ENCODE measurements at regions not wholly inside any gene's neighbourhood (a gene's known extent, or its start where the extent isn't known, plus 50 kb on each side); places are given as distances from the start of the nearest gene placed in this dataset.

DNA sequence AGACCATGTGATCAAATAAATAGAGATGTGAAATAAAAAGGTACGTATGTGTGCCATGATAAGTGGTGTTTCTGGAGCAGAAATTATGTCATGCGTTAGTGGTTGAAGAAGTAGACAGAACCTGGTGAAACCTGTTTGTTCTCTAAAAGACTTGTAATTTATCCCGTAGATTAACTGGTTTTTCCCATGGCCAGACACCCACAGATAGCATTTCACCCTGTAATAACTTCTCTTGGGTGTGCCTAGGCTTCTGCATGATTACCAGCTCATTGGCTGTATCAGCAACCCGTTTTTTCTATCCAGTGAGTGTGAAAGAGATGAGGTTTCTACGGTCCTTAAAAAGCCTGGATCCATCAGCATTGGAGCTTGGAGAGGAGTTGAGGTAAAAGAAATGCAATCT, 471.3 kb downstream of the NPIPA7 start:
- intact Hi-C loops (cut with DNase I), result no loop called here
- DNase-seq (ENCODE audit: low spot score), result no peak

DNA sequence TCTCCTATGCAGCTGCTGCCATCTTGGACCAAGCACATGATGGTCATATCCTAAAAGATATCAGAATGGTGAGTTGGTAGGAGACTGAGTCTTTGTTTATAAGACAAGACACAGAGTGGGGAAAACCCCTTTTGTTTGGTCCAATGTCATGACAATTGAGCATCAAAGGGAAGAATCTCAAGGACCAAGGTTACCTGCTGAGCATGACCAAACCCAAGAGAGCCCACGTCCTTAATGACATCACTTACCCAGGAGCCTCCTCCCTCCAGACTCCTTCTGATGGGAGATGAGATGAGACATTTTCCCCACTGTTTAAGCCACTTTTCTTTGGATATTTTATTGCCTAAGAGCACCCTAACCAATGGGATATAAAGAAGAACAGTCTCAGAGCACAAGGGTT, 478.1 kb downstream of the NPIPA7 start:
- DNase-seq (ENCODE audit: low spot score), result no peak
- intact Hi-C loops (cut with DNase I), result no loop called here

DNA sequence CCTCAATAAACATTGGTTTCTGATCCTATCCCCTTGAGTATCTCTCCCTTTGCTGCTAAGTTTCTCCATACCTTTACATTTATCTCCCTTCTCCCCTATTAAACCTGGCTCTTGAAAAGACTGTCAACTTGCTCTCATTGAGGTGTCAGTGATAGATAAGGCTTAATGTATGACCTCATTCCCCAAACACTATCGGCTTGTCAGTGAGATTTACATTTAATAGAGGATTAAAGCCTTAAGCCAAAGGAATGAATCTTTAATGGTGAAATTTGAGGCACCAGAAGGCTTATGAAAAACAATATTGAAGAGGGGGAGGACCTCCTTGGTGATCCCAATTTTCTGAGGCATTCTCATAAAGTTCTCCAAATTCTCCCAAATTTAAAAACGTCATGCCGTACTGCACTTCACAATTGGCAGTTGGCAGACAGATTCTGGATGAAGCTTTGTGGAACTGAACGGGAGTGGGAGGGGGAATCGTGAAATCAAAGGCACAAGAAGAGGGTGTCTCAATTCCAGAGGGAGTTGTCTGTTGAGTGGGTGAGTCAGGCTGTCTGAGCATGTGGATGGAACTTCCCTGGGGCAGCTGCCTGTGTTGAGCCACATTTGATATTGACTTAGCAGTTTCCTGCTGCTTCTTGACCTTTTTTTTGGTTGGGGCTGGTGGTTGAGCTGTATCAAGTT, 478.8 kb downstream of the NPIPA7 start:
- intact Hi-C loops (cut with DNase I), result no loop called here
- no peak for DNase-seq (ENCODE audit: low spot score)

DNA sequence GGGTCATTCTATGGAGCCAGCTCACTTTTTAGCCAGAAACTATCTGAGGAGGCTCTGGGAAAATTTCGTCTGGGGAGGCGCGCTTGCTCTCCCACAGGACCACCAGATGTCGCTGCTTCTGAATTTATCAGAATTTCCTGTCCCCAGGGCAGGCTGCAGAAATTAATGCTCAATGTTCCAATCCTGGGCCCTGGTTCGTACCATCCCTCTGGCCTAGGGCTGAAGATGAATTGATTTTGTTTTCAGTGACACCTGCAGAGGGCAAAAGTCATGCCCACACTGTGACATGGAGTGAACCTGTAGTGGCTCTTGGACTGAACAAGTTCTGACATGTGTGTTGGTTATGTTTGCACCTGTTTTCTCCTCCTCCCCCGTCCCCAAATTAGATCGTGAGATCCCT, 482.6 kb downstream of the NPIPA7 start:
- intact Hi-C loops (cut with DNase I), result loop anchor here (5.0 to 10.0 kb wide), 2 partner anchors 613 to 716 kb away; partner anchors contain the start of gene XYLT1 (in 1 of the 2)
- no peak for DNase-seq (ENCODE audit: low spot score)

DNA sequence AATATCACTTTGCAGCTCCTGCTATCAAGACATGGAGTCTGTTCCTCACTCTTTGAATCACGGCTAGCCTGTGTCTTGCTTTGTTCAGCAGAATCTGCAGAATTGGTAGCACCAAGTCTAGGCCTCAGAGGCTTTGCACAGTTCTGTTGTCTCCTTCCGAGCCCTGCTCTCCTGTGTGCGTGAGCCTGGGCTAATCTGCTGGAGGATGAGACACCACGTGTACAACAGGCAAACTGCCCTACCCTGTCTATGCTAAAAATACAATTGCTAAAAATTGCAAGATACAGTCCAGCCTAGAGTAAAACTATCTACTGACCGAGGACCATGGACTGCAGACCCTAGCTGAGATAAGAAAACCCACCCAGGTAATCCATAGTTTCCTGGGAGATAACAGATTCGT, 484.7 kb downstream of the NPIPA7 start:
- DNase-seq (ENCODE audit: low spot score), result no peak
- intact Hi-C loops (cut with DNase I), result loop anchor here (5.0 to 10.0 kb wide), 2 partner anchors 611 to 714 kb away; partner anchors contain the start of gene XYLT1 (in 1 of the 2)

DNA sequence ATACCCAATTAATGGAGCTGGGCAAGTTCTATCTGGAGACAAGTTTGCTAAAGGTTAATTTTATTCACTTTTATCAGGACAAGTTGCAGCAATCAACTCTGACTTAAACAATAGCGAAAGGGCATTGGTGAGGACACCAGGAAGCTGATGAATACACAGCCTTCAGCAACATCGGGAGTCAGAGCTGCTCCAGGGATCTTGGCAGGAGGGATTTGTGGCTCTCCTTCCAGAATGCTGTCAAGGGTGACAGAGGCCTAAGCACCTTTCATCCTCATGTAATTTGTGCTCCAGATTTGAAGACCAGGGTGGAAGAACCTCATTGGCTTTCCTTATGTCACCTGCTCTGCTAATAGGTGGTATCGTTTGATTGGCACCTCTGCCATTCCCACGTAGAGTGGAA, 485.6 kb downstream of the NPIPA7 start:
- intact Hi-C loops (cut with DNase I), result loop anchor here (5.0 to 10.0 kb wide), 2 partner anchors 610 to 713 kb away; partner anchors contain the start of gene XYLT1 (in 1 of the 2)
- DNase-seq (ENCODE audit: low spot score), result no peak

DNA sequence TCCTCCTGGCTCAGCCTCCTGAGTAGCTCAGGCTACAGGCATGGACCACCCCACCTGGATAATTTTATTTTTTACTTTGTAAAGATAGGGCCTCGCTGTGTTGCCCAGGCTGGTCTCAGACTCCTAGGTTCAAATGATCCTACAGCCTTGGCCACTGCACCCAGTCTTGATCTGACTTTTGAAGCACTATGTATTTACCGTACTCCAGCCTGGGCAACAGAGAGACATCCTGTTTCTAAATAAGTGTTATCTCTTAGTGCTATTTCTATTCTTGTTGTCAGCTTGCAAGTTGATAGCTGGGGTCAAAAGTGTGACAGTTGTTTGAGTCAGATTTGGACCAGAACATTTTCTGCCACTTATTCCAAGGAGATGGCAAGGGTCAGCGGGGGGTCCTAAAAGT, 486.4 kb downstream of the NPIPA7 start:
- intact Hi-C loops (cut with DNase I), result loop anchor here in 1 of 2 donors (10.0 kb wide), 1 partner anchor 609 kb away; the partner anchor contains the start of gene XYLT1
- no peak for DNase-seq (ENCODE audit: low spot score)

DNA sequence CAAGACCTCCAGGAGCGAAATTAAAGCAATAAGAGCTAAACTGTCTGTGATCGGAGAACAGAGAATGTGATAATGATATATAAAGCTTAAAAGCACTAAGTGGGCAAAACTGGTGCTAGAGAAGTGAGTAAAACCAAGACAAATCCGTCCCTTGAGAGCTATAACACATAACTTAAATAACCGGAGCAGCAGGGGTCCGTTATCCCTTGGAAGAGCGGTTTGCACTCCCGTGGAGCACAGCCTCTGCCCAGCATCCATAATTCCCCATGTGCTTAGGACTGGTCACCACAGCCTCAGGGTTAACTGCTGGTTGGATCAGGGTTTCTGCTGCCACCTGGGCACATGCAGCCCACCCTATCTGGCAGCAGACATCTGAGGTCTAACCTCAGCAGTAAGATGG, 489.0 kb downstream of the NPIPA7 start:
- DNase-seq (ENCODE audit: low spot score), result no peak
- intact Hi-C loops (cut with DNase I), result loop anchor here in 1 of 2 donors (10.0 kb wide), 1 partner anchor 607 kb away; the partner anchor contains the start of gene XYLT1

DNA sequence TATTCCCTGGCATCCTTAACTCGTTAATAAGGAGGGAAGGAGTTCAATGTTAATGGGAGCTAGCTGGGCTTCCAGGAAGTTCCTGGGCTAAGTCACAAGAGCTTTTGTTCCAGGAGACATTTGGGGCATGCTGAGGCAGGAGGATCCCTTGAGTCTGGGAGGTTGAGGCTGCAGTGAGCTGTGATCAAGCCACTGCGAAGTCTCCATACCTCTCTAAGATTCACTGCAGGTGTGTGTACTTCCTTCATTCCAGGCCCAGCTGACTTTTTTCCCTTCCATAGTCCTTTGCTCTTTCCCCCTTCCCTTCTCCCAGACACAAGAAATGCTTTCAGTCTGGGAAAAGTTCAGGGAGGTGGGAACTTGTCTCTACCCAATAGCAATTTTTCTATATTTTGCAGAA, 489.8 kb downstream of the NPIPA7 start:
- intact Hi-C loops (cut with DNase I), result loop anchor here in 1 of 2 donors (10.0 kb wide), 1 partner anchor 606 kb away; the partner anchor contains the start of gene XYLT1
- no peak for DNase-seq (ENCODE audit: low spot score)

DNA sequence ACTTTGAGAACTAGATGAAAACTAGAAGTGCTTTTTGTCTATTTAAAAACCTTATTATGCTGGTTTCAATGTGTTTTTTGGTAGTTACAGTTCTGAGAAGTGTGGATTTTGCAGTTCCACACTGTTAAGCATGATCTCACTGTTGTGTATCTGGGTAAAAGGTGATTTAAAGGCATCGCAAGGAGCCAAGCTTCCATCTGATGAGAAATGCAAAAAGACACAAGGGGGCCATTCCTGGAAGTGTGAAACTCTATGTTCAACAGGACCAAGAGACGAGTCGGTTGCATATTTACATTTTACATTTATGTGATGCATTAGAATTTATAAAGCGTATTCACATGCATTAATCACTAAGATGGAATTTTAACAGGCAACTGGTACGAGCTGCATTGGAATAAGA, 490.8 kb downstream of the NPIPA7 start:
- no peak for DNase-seq (ENCODE audit: low spot score)

DNA sequence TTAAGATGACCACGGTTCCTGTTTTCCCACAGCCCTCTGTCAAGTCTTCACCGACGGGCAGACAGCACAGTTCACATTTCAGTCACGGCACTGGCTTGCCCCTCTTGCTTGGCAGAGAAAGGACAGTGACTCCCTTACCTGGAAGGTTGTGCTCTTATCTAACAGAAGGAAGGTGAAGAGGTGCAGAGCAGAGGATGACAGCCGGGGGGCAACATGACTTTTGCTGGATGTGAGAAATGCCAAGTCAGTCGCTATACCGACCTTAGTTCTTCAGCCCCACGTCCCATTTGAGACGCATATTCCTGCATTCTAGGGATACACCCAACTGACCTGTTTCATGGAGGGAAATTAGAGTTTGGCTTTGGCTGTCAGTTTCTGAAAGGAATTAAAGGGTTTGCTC, 492.3 kb downstream of the NPIPA7 start:
- DNase-seq (ENCODE audit: low spot score), result no peak
- intact Hi-C loops (cut with DNase I), result no loop called here

More for the DNA sequence above, 490.8 kb downstream of the NPIPA7 start:
- intact Hi-C loops (cut with DNase I), result loop anchor here in 1 of 2 donors (10.0 kb wide), 1 partner anchor 605 kb away; the partner anchor contains the start of gene XYLT1

DNA sequence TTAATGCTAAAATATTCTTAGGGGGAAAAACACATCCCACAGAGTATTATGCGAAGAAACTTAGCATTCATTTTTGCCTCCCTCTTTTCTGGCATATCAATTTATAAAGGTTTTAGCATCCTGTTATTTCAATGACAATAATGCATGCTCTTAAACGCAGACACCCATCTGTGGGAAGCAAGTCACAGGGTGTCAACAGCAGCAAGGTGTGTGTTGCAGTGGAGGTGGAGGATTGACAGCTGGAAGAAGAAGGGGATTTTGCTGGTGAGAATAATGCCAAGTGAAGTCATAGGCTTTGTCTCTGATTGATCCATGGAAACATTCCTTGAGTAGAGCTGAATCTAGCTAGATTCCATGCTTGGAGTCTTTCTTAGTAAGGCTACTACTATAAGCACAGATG, 498.1 kb downstream of the NPIPA7 start:
- no peak for DNase-seq (ENCODE audit: low spot score)
- intact Hi-C loops (cut with DNase I), result no loop called here

DNA sequence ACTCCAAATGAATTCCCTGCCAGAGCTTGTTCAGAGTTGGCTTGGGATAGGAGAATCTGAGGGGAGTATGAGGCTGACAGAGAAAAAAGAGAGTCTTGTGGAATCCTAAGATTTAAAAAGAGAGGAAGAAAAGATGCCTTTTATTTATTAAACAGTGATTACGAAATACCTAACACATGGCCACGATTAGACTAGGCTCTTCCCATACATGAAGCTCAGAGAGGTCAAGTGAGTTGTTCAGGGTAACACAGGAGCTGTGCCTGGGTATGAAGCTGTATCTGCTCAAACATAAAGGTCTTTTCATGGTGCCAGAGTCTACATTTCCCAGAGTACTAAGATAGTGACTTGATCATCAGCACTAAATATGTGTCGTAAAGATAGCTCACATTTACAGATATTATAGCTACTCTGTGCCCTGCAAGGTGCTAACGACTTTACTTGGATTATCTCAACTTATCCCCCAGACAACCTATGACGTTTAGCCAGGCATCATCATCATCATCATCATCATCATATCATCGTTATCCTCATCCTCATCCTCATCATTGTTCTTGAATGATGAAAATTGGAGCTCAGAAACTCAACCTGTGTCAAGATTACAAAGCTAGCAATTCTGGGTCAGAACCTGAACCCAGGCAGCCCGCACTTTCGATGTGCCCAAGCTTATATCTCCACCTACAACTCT, 500.8 kb downstream of the NPIPA7 start:
- intact Hi-C loops (cut with DNase I), result no loop called here
- DNase-seq (ENCODE audit: low spot score), result no peak

DNA sequence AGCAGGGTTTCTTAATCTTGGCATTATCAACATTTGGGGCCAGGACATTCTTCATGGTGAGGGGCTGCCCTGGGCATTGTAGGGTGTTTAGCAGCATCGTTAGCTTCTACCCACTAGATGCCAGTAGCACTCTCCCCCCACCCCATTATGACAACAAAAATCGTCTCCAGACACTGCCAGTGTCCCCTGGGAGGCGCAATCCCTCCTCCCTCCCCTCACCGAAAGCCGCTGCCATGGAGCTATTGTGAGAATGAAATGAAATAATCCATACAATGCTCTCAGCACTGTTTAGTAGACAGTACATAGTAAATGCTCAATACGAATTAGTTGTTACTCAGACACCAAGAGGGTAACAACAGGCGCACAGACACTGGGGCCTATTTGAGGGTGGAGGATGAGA, 502.9 kb downstream of the NPIPA7 start:
- intact Hi-C loops (cut with DNase I), result no loop called here
- DNase-seq (ENCODE audit: low spot score), result no peak

DNA sequence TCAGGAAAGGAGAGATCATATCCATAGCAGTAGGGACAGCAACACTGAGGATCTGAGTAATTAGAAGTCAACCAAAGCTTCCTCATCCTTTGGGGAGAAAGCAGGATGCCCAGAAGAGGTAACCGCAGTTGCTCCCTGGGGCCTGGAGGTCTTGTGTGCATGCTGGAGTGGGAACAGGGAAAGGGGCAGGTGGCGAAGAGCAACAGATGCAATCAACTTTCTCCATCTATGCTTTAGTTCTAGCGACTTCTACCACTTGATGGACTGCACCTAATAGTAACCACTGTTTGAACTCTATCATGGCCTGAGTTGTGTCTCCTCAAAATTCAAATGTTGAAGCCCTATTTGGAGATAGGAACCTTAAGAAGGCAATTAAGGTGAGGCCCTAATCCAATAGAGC, 503.8 kb downstream of the NPIPA7 start:
- no peak for DNase-seq (ENCODE audit: low spot score)

DNA sequence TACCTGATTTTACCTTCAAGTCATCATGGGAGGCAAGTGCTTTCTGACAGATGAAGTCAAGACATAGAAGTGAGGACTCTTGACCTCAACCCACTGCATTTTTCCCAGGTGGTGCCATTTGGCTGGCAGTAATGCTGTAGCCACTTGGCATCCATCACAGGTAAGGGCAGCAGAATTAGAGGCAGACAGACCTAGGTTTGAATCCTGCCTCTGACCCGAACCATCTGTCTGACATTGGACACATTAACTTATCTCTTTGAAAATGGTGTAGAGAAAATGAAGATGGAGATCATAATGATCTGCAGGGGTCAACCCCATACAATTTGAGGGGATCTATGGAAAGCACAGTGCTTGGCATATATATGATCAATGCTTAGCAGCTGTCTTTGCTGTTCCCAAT, 505.5 kb downstream of the NPIPA7 start:
- no peak for DNase-seq (ENCODE audit: low spot score)
- intact Hi-C loops (cut with DNase I), result no loop called here

More for the DNA sequence above, 503.8 kb downstream of the NPIPA7 start:
- intact Hi-C loops (cut with DNase I), result no loop called here

DNA sequence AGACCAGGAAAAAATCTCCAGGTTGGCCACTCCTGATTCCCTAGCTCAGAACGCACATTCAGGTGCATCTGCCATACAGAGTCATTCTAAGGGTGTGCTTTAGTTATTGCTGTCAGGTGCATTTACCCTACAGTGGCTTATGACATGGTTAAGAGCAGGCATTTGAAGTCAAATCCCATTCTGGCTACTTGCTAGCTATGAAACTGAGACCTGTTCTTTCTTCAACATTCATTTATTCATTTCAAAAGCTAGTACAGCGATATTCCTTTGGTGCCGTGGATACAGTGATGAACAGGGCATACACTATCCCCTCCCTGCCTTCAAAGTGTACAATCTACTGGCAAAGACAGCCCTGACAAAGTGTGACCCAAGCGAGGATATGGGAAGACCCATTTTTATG, 508.3 kb downstream of the NPIPA7 start:
- intact Hi-C loops (cut with DNase I), result no loop called here
- no peak for DNase-seq (ENCODE audit: low spot score)

DNA sequence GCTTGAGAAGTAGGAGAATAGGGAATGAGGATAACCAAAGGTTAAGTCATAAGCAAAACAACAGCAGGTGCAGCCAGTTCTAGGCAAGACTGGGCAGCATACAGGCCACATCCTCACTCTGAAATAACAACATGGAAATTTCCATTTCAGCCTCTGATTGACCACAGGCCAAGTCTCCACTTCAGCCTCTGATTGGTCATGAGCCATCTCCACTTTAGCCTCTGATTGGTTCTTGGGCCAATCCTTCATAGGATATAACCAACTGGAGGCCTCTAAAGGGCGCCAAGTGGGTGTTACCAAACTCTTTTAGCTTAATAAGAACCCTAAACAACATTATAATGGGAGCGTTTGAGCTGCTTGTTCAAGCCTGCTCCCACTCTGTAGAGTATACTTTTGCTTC, 512.0 kb downstream of the NPIPA7 start:
- no peak for DNase-seq (ENCODE audit: low spot score)

DNA sequence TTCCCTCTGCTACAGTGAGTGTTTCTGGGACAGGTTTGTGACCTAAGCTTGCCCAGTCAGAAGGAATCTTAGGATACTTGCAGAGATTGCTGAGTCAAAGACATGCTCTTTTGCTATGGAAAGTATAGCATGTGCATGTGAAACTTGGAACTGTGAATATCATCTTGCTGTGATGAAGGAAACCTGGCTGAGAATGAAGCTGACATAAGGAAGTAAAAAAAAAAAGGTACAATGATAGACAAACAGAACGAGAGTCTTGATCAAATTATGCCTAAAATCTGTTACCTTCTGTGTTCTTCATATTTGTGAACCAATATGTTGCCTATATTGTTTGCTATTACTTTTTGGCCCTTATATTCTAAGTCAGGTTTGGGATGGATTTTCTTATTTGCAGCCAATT, 525.7 kb downstream of the NPIPA7 start:
- intact Hi-C loops (cut with DNase I), result no loop called here
- no peak for DNase-seq (ENCODE audit: low spot score)

More for the DNA sequence above, 512.0 kb downstream of the NPIPA7 start:
- intact Hi-C loops (cut with DNase I), result no loop called here

DNA sequence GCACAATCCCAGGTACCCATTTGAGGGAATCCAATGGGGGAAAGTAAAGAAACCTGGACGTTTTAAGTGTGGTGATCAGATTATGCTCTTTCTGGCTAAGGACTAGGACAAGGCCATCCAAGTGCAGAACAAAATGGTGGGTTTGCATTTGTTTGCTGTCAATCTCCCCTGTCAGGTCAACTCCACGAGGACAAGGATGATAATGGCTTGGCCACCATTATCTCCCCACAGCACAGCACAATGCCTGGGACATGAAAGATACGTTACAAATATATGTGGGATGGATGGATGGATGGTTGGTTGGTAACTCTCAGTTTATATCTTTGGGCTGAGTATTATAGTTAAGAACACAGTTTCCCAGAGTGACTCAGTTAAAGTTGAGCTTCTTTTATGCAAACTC, 526.9 kb downstream of the NPIPA7 start:
- DNase-seq (ENCODE audit: low spot score), result no peak
- intact Hi-C loops (cut with DNase I), result no loop called here

DNA sequence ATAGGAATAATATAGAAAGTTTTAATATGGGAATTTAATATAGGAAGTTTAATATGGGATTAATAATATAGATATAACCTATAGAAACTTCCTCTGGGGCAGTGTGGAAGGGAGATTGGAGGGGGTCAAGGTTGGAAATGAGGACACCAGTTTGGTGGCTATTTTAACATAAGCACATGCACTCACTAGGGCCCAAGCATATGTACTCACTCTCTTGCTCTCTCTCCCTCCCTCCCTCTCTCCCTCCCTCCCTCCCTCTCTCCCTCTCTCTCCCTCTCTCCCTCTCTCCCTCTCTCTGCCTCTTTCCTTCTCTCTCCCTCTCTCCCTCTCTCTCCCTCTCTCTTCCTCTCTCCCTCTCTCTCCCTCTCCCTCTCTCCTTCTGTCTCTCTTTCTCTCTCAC, 528.1 kb downstream of the NPIPA7 start:
- intact Hi-C loops (cut with DNase I), result no loop called here
- DNase-seq (ENCODE audit: low spot score), result no peak
